ENCODE measurements at regions not wholly inside any gene's neighbourhood (a gene's known extent, or its start where the extent isn't known, plus 50 kb on each side); places are given as distances from the start of the nearest gene placed in this dataset.

DNA sequence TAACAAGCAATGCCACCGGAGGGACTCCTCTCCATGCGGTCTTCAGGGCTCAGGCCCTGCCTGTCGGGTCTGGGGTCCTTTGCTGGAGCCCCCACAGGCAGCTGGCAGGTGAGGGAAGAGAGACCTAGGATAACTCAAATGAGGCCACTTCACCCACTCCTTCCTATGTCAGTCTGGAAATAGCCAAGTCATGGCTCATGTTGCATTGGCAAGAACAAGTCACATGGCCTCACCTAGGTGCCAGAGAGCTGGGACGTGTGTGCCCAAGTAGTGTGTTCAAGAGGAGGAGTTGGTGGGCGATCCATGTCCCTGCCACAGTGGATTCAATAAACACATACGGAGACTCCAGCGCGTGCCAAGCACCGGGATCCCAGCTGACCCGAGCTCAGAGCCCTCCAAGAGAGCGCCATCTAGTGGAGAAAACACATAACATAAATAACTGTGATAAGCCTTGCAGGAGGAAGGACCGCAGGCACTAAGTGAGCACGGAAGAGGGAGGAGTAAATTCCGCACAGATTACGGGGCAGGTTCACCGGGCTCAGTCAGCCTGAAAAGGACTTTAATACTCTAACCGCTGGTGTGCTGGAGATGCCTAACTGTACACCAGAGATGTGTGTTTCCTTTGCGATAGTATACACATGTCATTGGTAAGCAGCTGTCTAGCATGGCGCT lies 580.8 kb downstream of the CCDC171 start:
- DNase-seq = peak; percentile 85

DNA sequence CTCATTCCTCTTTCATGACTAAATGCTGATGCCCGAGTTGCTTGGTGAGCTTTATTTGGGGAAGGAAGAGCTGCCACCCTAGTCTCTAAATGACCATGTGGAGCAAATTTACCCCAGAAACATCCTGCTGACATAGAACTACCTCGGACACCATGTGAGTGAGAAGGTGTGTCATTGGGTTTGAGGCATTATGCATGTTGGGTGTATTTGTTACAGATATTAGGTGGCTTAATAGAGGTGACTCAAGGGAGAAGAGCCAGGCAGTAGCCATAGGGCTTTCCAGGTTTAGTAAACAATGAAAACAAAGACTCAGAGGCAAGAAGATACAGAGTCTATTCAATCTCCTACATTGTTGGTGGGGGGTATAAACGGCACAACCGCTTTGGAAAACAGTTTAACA lies 581.5 kb downstream of the CCDC171 start:
- DNase-seq = no peak

DNA sequence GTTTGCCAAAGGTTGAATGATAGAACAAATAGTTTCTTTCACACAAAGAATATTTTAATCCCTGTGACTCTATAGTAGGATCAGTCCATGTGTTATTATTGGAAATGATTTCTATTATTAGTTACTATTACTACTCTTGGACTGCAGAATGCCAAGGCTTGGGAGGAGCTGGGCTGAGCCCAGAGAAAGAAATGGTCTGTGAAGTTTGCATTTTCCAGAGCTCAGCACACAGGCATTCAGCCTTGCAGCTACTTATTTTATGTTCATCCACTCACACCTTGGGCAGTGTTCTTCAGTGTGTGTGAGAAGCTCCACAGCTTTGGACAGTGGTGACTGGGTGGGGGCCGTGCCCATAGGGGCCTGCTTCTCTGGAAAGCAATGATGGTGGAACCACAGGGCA lies 583.1 kb downstream of the CCDC171 start:
- DNase-seq = no peak

DNA sequence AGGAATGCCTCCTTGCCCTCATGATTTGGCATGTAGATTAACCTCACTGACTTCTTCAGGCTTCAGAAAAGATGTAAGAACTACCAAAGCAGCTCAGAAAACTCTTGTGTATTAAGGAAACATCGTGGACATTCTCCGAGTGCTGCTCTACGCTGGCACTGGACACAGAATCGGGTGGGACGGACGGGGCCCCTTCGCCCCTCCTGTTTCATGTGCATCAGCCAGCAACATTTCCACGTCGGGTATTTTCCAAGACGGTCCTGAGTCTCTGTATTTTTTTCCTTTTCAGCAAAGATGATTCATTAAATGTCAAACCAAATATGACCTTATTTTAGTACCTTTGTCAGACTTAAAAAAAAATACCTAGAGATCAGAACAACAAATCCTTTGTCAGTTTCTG lies 583.6 kb downstream of the CCDC171 start:
- DNase-seq = no peak

DNA sequence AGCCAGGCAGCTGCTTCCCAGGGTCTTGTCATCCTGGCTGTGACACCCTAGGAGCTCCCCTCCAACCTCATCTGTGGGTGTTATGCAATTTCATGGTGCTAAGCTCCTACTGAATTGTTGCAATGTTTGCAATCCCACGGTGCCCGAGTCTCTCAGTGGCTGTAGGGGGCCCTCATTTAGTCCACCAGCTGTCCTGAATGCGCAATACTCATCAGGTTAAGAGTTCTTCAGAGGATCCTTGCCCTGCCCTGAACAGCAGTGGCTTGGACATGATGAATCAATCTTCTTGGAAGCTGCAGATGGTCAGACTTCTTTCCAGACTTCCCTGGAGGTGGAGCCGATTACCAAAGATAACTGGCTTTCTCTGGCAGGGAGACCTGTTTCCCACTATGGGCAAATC lies 584.1 kb downstream of the CCDC171 start:
- DNase-seq = no peak

DNA sequence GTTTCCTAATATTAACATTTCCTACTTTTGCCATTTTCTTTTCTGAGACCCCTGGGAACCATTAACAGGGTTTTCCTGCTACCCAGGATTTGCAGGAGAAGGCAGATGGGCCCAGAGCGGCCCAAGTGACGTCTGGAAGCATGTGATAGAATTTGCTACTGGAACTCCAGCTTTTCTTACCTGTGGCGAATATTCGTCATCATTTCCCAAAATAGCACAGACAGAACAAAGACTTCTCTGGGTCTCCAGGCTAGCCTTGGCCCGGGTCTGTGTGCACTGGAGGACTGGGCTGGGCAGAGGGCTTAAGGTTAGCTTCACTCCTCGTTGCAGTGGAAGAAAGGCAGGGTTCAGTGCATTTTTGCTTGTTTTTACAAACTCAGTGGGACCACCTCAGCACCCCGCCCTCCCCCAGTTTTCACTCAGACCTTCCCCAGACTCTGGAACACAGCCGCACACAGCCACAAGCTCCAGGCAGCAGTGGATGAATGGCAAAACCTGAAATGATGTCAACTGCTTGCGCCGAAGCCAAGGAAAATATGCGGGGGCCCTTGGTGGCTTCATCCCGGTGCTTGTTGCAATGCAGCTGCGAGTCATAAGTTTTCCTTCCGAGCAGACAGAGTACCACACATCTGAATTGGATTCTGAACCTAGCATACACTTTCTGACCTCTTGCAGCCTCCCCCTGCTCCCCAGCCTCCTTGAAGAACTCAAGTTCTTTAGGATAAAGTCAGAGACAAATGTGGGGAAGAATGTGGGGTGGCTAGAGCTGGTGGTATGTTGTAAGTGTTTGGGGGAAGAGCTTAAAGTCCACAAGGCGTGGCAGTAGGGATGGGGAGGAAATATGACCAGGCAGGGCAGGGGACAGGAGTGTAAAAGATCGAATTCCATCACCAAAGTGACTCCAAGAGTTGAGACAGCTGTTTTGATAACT lies 586.0 kb downstream of the CCDC171 start:
- no peak for DNase-seq

DNA sequence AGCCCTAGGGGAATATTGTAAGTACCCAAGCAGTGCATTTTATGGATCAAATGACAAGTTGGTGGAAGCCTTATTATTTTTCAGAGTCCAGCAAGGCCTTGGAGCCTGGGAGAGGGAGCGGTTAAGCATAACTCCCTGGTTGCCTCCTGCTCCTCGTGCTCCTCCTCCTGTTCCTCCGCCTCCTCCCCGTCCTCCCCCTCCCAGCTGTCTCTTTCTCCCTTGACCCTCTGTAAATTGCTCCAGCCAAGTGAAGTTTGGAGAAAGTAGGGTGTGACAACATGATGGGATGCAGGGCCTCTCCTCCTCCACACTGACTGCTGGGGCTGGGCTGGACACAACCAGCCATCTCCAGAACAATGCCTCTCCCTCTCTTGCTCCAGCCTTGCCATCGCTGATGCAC lies 586.9 kb downstream of the CCDC171 start:
- no peak for DNase-seq

DNA sequence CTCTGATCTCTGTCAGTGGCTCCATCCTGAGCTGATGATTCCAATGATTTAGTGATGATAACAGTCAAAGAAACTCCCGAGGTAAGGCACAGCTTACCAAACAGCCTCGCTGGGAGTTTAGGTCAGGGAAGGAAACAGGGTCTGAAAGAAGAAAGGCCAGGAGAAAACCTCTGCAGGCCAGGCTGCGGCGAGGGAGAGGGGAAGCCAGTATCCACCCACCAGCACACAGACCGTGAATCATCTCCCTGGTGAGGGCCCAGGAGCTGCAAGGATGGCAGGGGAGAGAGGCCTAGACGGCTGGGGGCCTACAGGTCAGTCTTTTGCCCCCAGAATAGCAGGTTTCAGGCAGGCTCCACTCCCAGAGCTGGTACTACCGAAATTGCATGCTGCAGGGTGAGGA lies 590.5 kb downstream of the CCDC171 start:
- DNase-seq = no peak

DNA sequence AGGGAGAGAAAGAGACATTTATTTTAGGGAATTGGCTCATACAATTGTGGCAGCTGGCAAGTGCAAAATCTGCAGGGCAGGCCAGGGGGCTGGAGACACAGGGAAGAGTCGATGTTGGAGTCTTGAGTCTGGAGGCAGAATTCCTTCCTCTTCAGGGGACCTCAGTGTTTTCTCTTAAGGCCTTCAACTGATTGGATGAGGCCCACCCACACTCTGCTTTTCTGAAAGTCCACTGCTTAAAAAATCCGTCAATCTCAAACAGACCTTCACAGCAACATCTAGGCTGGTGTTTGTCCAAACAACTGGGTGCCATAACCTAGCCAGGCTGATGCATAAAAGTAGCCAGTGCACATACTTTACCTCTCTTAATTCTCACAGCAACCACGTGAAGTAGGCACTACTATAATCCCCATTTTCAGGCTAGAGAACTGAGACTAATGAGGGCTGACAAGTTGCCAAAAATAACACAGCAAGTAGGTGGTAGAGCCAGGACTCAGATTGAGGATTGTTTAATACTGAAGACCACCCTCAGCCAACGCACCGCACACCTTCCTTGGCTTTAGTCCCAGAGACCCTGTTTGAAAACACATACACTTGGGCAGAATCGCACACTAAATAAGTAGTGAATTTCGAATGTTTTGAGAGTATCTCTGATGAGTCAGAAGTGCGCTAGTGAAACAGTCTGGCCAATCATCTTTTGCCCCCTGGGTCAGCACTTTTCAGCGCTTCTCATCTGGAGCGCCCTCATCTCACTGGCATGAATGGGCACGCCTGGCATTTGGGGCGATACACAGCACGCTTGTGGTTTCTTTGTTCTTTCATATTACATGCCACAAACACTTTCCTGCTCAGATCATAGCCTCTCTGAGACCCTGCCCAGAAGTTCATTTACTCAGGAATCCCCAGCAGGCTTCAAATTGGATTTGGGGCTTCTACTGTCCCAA lies 591.4 kb downstream of the CCDC171 start:
- DNase-seq = no peak

DNA sequence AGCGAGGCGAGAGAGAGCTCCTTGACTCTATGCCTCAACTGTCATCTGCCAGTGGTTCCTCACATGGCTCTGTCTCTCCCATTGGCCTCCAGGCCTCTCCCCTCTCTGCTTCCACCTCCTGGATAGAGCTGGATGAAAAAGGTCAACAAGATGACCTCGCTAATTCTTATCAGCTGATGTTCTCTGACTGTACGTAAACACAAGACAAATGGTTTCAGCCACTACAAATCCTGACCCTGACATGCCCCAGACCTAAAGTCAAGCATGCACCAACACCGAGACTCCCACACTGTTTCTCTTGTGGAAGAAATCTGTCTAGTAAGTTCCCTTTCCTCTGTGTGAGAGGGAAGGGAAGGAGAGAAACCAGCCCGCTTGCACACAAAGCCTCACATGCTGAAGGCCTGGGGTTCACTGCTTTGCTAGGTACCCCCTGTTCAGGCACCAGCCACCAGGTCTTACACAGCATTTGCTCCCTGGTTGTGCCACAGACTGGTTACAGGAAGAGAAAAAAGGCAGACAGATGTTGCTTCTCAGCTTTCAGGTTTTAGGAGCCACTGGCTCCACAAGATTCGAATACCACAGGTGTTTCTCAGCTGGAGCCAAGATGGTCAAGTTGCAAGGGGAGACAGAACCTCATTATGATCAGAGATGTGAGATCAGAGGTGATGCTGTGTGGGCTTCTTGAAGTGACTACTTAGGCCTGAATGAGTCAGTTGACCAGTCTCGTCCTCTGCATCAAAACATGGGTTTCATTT lies 592.5 kb downstream of the CCDC171 start:
- DNase-seq = no peak

DNA sequence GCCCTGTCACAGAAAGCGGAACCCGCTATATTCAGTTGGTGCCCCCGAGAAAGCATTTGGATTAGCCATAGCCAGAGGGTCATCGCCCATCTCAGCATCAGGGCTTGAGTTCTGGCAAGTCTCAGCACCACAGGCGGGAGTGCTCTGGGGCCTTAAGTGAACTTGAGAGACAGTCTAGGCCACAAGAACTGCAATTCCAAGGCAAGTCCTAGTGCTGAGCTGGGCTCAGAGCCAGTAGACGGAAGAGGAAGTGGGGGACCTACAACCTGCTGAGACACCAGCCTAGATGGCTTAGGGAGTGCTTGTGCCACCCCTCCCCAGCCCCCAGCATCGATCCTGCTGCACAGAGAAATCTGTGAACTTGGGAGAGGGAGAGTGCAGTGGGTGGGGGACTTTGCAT lies 594.9 kb downstream of the CCDC171 start:
- no peak for DNase-seq

DNA sequence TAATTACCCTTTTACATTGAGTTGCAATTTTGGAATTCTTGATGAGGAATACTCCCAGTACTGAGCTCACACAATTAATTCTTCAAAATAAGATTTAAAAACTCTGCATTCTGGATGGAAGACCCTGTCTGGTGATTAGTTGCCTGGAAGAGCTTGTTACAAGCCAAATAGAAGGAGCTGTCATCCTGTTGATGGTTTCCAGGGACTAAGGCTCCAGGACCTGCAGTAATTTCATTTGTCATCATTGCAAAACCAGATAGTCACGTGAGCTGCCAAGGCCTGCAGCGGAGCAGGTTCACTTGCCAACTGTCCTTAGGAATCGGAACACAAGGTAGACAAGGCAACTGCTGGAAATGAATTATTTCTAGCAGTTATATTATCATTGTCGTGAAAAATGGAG lies 597.7 kb downstream of the CCDC171 start:
- DNase-seq = no peak

DNA sequence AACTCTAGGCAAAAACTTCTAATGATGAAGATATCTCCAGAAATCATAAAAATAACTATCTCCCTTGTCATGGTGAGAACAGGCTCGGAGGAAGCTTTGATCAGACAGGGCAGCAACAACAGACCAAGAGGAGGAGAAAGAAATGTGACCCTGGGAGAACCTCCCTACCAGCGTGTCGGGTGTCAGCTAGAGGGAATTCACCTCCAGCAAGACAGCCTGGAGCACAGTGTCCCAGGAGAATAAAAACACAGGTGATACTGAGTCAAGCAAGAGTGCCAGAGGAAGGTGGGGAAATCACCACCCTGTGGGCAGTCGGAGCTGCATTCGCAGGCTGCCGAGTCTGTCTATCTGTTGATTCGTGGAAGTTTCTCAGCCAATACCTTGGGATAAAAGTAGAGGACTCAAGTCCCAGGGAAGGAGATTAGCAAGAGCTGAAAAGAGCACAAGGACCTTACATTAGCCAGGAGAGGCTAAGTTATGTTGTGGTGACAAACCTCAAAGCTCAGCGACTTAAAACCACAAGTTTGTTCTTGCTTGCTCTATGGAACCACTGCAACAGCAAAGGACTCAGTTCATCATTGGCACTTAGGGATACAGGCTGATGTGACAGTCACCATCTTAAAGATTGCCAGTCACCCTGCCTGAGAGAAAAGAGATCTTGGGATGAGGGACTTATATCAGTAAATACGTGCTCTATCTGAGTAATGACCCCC lies 598.3 kb downstream of the CCDC171 start:
- DNase-seq = no peak

DNA sequence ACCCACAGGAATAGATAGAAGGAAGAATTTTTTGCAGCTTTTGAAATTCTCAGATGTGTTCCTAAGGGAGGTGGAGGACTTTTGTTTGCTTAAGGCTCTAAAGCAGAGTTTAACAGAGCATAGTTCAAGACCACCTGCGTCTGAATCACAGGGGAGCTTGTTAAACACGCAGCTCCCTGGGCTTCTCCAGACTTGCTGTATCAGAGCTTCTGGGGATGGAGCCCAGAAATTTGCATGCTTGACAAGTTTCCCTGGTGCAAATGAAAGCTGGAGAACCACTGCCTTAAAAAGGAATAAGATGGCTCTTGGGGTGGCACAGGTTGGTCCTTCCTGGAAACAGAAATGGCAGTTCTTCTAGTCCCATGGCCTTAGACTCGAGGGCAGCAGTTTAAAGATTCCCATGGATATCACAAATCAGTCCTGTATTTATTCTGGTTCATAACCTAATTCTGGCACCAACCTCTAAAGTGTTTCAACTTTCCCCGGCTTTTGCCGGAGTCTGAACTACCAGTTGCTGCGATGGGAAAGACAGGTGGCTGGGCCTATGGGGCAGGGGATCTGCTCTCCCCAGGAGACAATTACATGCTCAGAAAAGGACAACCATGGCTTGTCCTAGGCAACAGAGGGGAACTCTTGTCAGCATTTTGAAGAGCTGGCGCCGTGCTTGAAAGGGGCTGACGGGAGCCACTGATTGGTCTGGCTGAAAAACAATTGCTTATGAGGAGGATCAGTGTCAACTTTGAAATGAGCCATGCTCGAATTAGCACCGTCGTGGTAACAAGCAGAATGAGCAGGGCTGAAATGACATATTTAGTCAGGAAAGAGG lies 599.6 kb downstream of the CCDC171 start:
- no peak for DNase-seq

DNA sequence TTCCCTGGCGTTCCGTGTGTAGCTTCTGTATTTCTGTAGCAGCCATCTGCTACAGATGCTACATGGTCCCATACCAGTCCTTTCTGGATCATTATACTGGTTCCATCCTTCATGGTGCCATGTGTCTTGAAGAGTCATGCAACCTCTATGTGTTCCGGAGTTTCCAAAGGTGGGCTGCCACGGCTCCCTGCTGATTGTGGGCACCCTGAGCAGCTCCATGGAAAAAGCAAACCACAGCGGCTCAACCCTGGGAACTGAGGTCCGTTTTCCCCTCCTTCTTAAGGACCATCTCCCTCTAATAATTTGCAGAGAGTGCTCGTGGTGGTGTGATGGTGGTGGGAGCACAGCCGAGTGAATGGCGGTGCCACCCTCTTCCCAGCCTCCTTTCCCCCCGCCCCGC lies 600.4 kb downstream of the CCDC171 start:
- no peak for DNase-seq

DNA sequence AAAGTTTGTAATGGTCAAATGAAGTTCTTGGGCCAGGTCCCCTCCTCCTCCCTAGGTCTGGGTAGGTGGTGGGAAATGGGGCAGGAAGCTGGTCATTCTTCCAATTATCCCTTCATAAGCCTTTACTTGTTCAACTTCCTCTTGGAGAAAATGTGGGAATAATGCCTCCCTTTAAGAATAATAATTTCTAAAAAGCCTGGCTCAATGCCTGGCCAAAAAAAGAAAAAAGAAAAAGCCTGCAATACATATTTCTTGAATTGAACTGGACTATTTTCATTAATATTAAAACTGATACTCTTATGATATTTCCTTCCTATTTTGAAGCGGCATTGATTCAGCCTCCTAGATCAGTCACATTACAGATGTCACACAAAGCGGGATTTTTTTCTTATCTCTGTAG lies 600.9 kb downstream of the CCDC171 start:
- DNase-seq = no peak

DNA sequence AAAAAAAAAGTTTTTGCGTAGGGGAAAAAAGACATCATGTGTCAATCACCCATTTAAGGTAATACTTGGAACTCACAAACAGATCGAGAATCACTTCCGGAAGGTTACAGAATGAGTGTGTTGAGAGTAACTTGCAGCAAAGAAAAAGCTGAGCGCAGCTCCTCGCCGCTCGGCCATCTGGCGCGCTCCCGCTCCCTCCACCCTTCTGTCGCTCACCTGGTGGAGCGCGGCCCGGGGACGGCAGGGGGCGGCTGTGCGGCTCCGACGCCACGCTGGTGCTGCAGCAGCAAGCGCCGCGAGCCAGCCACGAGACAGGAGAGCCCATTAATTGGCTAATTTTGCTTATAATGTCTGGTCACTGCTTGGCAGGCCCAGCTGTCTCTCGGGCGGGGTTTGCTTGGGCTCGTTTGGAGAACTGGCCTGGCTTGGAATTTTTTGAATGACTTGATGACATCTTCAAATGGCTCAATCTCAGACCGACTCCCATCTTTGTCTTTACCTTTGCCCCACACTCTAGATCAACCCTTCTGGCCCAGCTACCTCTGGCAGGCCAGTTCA lies 601.8 kb downstream of the CCDC171 start:
- no peak for DNase-seq

DNA sequence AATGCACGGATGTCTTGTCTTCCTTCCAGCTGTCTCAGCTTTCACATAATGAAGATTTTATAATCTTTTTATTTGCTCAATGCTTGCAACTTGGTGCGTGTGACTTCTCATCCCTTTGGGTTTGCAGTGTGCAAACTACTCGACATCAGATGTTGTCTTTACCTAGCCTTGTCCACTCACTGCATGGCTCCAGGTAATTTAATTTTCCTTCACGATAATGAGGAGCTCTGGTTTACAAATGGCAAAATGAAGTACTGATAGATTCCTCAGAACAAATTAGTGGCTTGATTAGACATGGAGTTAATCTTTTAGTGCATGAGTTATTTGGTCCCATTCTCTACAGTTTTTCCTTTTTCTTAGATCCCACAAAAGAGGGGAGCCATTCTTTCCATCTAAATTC lies 603.0 kb downstream of the CCDC171 start:
- DNase-seq = no peak

DNA sequence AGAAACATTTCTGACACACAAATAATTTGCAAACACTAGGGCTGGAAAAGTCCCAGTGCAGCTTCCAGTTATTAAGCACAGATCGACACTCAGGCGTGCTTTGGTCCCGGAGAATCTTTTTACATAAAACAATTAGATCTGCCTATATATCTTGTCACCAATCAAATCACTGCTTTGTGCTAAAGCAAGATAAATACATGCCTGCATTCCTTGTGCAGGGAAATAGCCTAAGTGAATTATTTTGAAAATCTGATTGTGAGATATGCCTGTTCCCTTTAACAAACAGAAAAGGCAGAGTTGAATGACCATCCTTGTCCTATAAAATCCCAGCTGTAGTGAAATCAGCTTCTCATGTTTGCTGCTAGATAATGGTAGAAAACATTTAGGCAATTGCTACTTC lies 604.4 kb downstream of the CCDC171 start:
- no peak for DNase-seq

DNA sequence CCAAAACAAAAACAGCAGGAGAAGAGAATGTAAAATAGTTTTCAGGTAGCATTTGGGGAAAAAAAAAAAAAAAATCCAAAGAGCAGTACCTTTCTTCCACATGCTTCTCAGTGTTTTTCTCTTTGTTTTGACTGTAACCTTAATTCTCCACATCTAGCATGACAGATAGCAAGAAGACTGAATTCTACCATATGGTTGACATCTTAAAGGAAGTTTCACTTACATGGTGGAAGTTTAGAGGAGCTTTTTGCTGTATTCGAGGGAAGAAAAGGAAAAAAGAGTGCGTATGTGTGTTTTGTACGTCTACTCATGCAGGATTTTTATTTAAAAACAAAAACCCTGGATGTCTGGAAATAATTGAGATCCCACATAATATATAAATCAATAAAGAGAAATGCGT lies 604.8 kb downstream of the CCDC171 start:
- DNase-seq = no peak

DNA sequence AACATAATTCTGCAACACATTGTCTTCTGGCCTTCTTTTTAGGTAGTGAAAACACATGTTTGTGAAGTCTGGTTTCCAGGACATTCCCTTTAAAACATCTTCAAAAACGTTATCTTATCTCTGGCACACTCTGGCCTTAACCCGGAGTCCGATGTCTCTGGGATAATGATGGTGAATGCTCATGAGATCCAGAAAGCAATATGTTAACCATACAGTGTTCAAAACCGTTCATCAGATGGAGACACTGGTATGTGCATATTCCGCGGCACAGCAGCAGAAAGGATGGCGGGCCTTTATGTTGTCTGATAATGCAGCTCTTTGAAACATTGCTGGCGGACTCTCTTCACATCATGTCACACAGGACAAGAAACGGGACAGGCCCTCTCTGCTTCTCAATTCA lies 605.2 kb downstream of the CCDC171 start:
- DNase-seq = no peak
